H1 (cell line): ENCODE measurements at regions not wholly inside any gene's neighbourhood (a gene's known extent, or its start where the extent isn't known, plus 50 kb on each side); places are given as distances from the start of the nearest gene placed in this dataset.

Experiments
- CTCF ChIA-PET: fragments of 300-600 bp; sonication (Branson Sonifier 250); formaldehyde crosslinking; loops from one replicate; lab custom pipeline; 2021; ENCODE audit not compliant: partially characterized antibody; lab: Charles Lee
- POLR2A ChIA-PET: fragments of 300-600 bp; sonication (Branson Sonifier 250); formaldehyde crosslinking; loops from one replicate; lab custom pipeline; 2021; ENCODE audit warnings: inconsistent platforms; ENCODE audit not compliant: partially characterized antibody; lab: Charles Lee
- DNase-seq, 2 experiments: peaks; one replicate each; pipeline versions ENCODE4 v3.0.0 to v3.0.0-alpha.2; 2010 to 2022; ENCODE audit warnings: low spot score in 2 of 2, low read depth in 1 of 2, mixed read lengths in 1 of 2
- FAIRE-seq: peaks from 2 replicates; lab custom pipeline; 2011; peaks lifted over from hg19 to GRCh38; lab: Jason Lieb, UNC
- H2AFZ ChIP-seq: 2 replicates; pipeline ENCODE4 v1.8.1; 2012; ENCODE audit warnings: low read length, inconsistent platforms
- H2AK5ac ChIP-seq: 2 replicates; pipeline ENCODE4 v1.6.1; 2013; ENCODE audit warnings: low read depth, low read length
- H2BK120ac ChIP-seq: replicated peaks from 2 replicates; pipeline ENCODE3; 2013; ENCODE audit warnings: low read depth, low read length, inconsistent platforms
- H2BK12ac ChIP-seq: 2 replicates; pipeline ENCODE4 v1.6.1; 2013; ENCODE audit warnings: low read depth, low read length
- H2BK15ac ChIP-seq: 2 replicates; pipeline ENCODE4 v1.6.1; 2013; ENCODE audit warnings: low read length
- H2BK20ac ChIP-seq: 2 replicates; pipeline ENCODE4 v1.6.1; 2013; ENCODE audit warnings: low read length
- H2BK5ac ChIP-seq: 2 replicates; pipeline ENCODE4 v1.6.1; 2013; ENCODE audit warnings: low read depth, low read length
- H3K14ac ChIP-seq: 2 replicates; pipeline ENCODE4 v1.6.1; 2013; ENCODE audit warnings: inconsistent platforms; ENCODE audit not compliant: insufficient read length
- H3K18ac ChIP-seq: 2 replicates; pipeline ENCODE4 v1.6.1; 2013; ENCODE audit warnings: low read length; ENCODE audit errors: extremely low read depth
- H3K23ac ChIP-seq: 2 replicates; pipeline ENCODE4 v1.6.1; 2013; ENCODE audit warnings: inconsistent platforms; ENCODE audit not compliant: insufficient read length
- H3K23me2 ChIP-seq: 2 replicates; pipeline ENCODE4 v1.6.1; 2013; ENCODE audit warnings: low read depth, low read length
- H3K27ac ChIP-seq: 2 replicates; pipeline ENCODE4 v1.6.1; 2011; ENCODE audit warnings: low read depth, low read length, inconsistent platforms
- H3K27me3 ChIP-seq, 4 experiments: replicated peaks in 1 of 4; 1 replicate in 1 of 4; 2 replicates in 3 of 4; pipeline versions ENCODE4 v1.6.1 to v1.8.1; 2011 to 2013; ENCODE audit warnings: low read length in 3 of 4, mild to moderate bottlenecking in 3 of 4, inconsistent platforms in 2 of 4, mixed read lengths in 2 of 4, moderate library complexity in 1 of 4; ENCODE audit not compliant: control insufficient read depth in 3 of 4, insufficient read depth in 3 of 4; ENCODE audit errors: extremely low read depth in 1 of 4
- H3K36me3 ChIP-seq, 4 experiments: 2 replicates each; pipeline versions ENCODE4 v1.6.1 to v1.8.1; 2011 to 2013; ENCODE audit warnings: mild to moderate bottlenecking in 4 of 4, low read length in 3 of 4, moderate library complexity in 2 of 4, control low read depth in 1 of 4, inconsistent platforms in 1 of 4; ENCODE audit not compliant: insufficient read depth in 4 of 4, control insufficient read depth in 2 of 4
- H3K4ac ChIP-seq: replicated peaks from 2 replicates; pipeline ENCODE3; 2013; ENCODE audit warnings: low read length, low read depth, mixed read lengths, inconsistent platforms; ENCODE audit not compliant: insufficient read length
- H3K4me1 ChIP-seq, 4 experiments: replicated peaks in 1 of 4; 1 replicate in 1 of 4; 2 replicates in 3 of 4; pipeline versions ENCODE4 v1.6.1 to v1.8.1; 2011 to 2013; ENCODE audit warnings: low read length in 3 of 4, inconsistent platforms in 2 of 4, mixed read lengths in 1 of 4; ENCODE audit not compliant: insufficient read depth in 4 of 4, control insufficient read depth in 3 of 4
- H3K4me2 ChIP-seq, 2 experiments: 2 replicates each; pipeline versions ENCODE4 v1.6.1 to v1.8.1; 2011 to 2013; ENCODE audit warnings: low read depth in 2 of 2, low read length in 2 of 2, control low read depth in 1 of 2, inconsistent platforms in 1 of 2, mild to moderate bottlenecking in 1 of 2; ENCODE audit not compliant: insufficient read depth in 1 of 2
- H3K4me3 ChIP-seq, 4 experiments: fragments of 200-600, 300-600 bp in 1 of 4; sonication (generic), shearing (Covaris generic), sonication (Bioruptor Twin) in 1 of 4; 2 replicates each; pipeline versions ENCODE4 v1.5.1 to v1.8.1; 2011 to 2016; ENCODE audit warnings: low read length in 4 of 4, low read depth in 3 of 4, control low read depth in 2 of 4, inconsistent platforms in 2 of 4, mild to moderate bottlenecking in 2 of 4, mixed read lengths in 1 of 4, moderate library complexity in 1 of 4; ENCODE audit not compliant: insufficient read depth in 2 of 4; ENCODE audit errors: extremely low read depth in 1 of 4
- H3K56ac ChIP-seq: replicated peaks from 2 replicates; pipeline ENCODE3; 2013; ENCODE audit warnings: low read depth, mild to moderate bottlenecking, mixed read lengths, low read length, inconsistent platforms; ENCODE audit not compliant: insufficient read length
- H3K79me1 ChIP-seq: 2 replicates; pipeline ENCODE4 v1.6.1; 2013; ENCODE audit warnings: low read depth, low read length, control low read depth
- H3K79me2 ChIP-seq, 2 experiments: 2 replicates each; pipeline versions ENCODE4 v1.6.1 to v1.8.1; 2012 to 2013; ENCODE audit warnings: low read length in 2 of 2, mild to moderate bottlenecking in 2 of 2, inconsistent platforms in 1 of 2; ENCODE audit not compliant: insufficient read depth in 2 of 2, control insufficient read depth in 1 of 2
- H3K9ac ChIP-seq, 4 experiments: replicated peaks in 1 of 4; 1 replicate in 1 of 4; 2 replicates in 3 of 4; pipeline versions ENCODE4 v1.6.1 to v1.8.1; 2011 to 2013; ENCODE audit warnings: low read depth in 3 of 4, low read length in 3 of 4, control low read depth in 2 of 4, mild to moderate bottlenecking in 2 of 4, moderate library complexity in 2 of 4, inconsistent platforms in 1 of 4; ENCODE audit errors: extremely low read depth in 1 of 4
- H3K9me3 ChIP-seq, 2 experiments: 2 replicates each; pipeline versions ENCODE4 v1.6.1 to v1.8.1; 2012 to 2013; ENCODE audit warnings: mild to moderate bottlenecking in 2 of 2, moderate library complexity in 2 of 2, control low read depth in 1 of 2, inconsistent platforms in 1 of 2, low read depth in 1 of 2, low read length in 1 of 2, mixed read lengths in 1 of 2; ENCODE audit not compliant: insufficient read depth in 2 of 2
- H4K20me1 ChIP-seq, 2 experiments: replicated peaks in 1 of 2; 2 replicates each; pipeline versions ENCODE3 to v1.8.1; 2011 to 2013; ENCODE audit warnings: inconsistent platforms in 2 of 2, low read length in 2 of 2, mild to moderate bottlenecking in 1 of 2; ENCODE audit not compliant: insufficient read depth in 2 of 2, control insufficient read depth in 1 of 2
- H4K5ac ChIP-seq: 2 replicates; pipeline ENCODE4 v1.6.1; 2013; ENCODE audit warnings: low read length, low read depth, mixed read lengths, inconsistent platforms; ENCODE audit not compliant: insufficient read length
- H4K8ac ChIP-seq: 2 replicates; pipeline ENCODE4 v1.8.0; 2013; ENCODE audit warnings: mild to moderate bottlenecking, moderate library complexity, low read length, inconsistent platforms; ENCODE audit not compliant: insufficient read depth; ENCODE audit errors: extremely low read depth
- H4K91ac ChIP-seq: replicated peaks from 2 replicates; pipeline ENCODE3; 2013; ENCODE audit warnings: low read length, mixed read lengths, inconsistent platforms; ENCODE audit not compliant: insufficient read length
- SP1 ChIP-seq: IDR thresholded peaks from 2 replicates; pipeline ENCODE4 v1.6.1; 2011; ENCODE audit warnings: low read depth, low read length
- SP2 ChIP-seq: IDR thresholded peaks from 2 replicates; pipeline ENCODE4 v1.6.1; 2012; ENCODE audit warnings: mild to moderate bottlenecking, low read length, inconsistent platforms
- WGBS, 2 experiments: shearing (Covaris generic) in 1 of 2; methylation state at CpG; one replicate each; pipeline versions ENCODE4 v1.1.6 to v1.1.7; 2013 to 2015; ENCODE audit warnings: low lambda C conversion rate in 2 of 2, mixed read lengths in 2 of 2, inconsistent platforms in 1 of 2, low coverage in 1 of 2, missing lambda C conversion rate in 1 of 2; ENCODE audit not compliant: insufficient replicate concordance in 2 of 2, insufficient coverage in 1 of 2, insufficient read length in 1 of 2; ENCODE audit errors: extremely low coverage in 1 of 2, missing lambda C conversion rate in 1 of 2; 5-methylcytosine and 5-hydroxymethylcytosine counted together

- H2BK12ac ChIP-seq, result no peak overlapping the region
- TF ChIP-seq SP1 (no peak), SP2 (no peak)
- CTCF ChIA-PET, result interaction anchor here (0.8 to 1.6 kb wide), 3 partner anchors 16 to 181 kb away, joined by 3 to 4 read pairs (median 3); no protein-coding TSS in a partner anchor
- peaks cover 0 to 3% (median under 1%) of the 10 kb centered on the region in 4 experiments; a peak in 3 of 7 replicates for H3K4me1 ChIP-seq
- POLR2A ChIA-PET, result no interaction called here
- no peaks in the 10 kb centered on the region for H3K36me3 ChIP-seq
- H2AFZ ChIP-seq, result no peak overlapping the region
- H2BK15ac ChIP-seq, result no peak overlapping the region
- peaks cover 6 to 8% of the 10 kb centered on the region in 2 experiments; a peak in 3 of 4 replicates for H3K9me3 ChIP-seq
- H3K14ac ChIP-seq, result no peak overlapping the region
- no peak overlapping the region for H2AK5ac ChIP-seq
- no peaks in the 10 kb centered on the region for H4K20me1 ChIP-seq
- no peaks in the 10 kb centered on the region for H3K79me2 ChIP-seq
- no peak overlapping the region for H3K4ac ChIP-seq
- H2BK5ac ChIP-seq, result no peak overlapping the region
- FAIRE-seq (no peak), DNase-seq (no peak)
- H3K9ac ChIP-seq, result no peak overlapping the region
- no peak overlapping the region for H2BK120ac ChIP-seq
- H3K79me1 ChIP-seq, result no peaks in the 10 kb centered on the region
- no peak overlapping the region for H4K5ac ChIP-seq
- H3K4me3 ChIP-seq, result no peak overlapping the region
- no peak overlapping the region for H3K4me2 ChIP-seq
- H2BK20ac ChIP-seq, result no peak overlapping the region
- no peak overlapping the region for H3K56ac ChIP-seq
- H4K8ac ChIP-seq, result no peak overlapping the region
- H4K91ac ChIP-seq, result no peak overlapping the region
- H3K23ac ChIP-seq, result no peak overlapping the region
- peaks cover 3% of the 10 kb centered on the region; the same call in 1 of the 2 replicates for H3K23me2 ChIP-seq
- no peaks in the 10 kb centered on the region; a peak in 1 of 7 replicates for H3K27me3 ChIP-seq
- 81% methylated on average over 9 of the region's 9 CpGs; no CpG with 5 or more reads in 1 of the 2 experiments for WGBS, 2 experiments
- no peak overlapping the region for H3K18ac ChIP-seq
- H3K27ac ChIP-seq, result no peak overlapping the region
Observed at GRCh38 chr10:131657985-131658330, 242.8 kb upstream of the PPP2R2D start.
